SK-N-SH (cell line): ENCODE measurements at regions not wholly inside any gene's neighbourhood (a gene's known extent, or its start where the extent isn't known, plus 50 kb on each side); places are given as distances from the start of the nearest gene placed in this dataset.

ENCODE experiments used
- CTCF ChIA-PET: fragments of 300-600, 350-600 bp; formaldehyde crosslinking; extraction: SDS; loops from one replicate; lab custom pipeline; 2021; lab: Yijun Ruan, JAX
- POLR2A ChIA-PET: fragments of 350-600 bp; sonication (Branson Sonifier 250); formaldehyde crosslinking; extraction: SDS; loops from one replicate; lab custom pipeline; 2020; ENCODE audit warnings: antibody characterized with exemption, inconsistent platforms; lab: Yijun Ruan, JAX
- DNase-seq: peaks from one replicate; pipeline ENCODE4 v3.0.0; 2012
- H2AFZ ChIP-seq: fragments of 200-600 bp; sonication (generic); 2 replicates; pipeline ENCODE4 v1.8.1; 2016; ENCODE audit warnings: antibody characterized with exemption, mild to moderate bottlenecking, low read depth
- H3F3A ChIP-seq: fragments of 200-600 bp; sonication (generic); replicated peaks from 2 replicates; pipeline ENCODE3; 2016; ENCODE audit warnings: antibody characterized with exemption, mild to moderate bottlenecking; ENCODE audit not compliant: insufficient read depth
- H3K27ac ChIP-seq, 2 experiments: fragments of 200-500 bp in 1 of 2; fragments of 200-600 bp in 1 of 2; sonication (Bioruptor generic) in 1 of 2; sonication (generic), shearing (Covaris generic) in 1 of 2; 2 replicates each; pipeline versions ENCODE4 v1.5.1 to v1.6.1; 2014 to 2016; ENCODE audit warnings: low read depth in 2 of 2, inconsistent platforms in 1 of 2, low read length in 1 of 2, mild to moderate bottlenecking in 1 of 2, mixed read lengths in 1 of 2
- H3K27me3 ChIP-seq: fragments of 200-600 bp; sonication (generic), shearing (Covaris generic); 2 replicates; pipeline ENCODE4 v1.6.1; 2016; ENCODE audit warnings: mixed run types; ENCODE audit not compliant: insufficient read depth
- H3K36me3 ChIP-seq, 2 experiments: fragments of 200-500 bp in 1 of 2; fragments of 200-600 bp in 1 of 2; sonication (Bioruptor generic) in 1 of 2; sonication (generic) in 1 of 2; replicated peaks in 1 of 2; 2 replicates each; pipeline versions ENCODE3 to v1.5.1; 2014 to 2016; ENCODE audit warnings: low read length in 1 of 2, mild to moderate bottlenecking in 1 of 2; ENCODE audit not compliant: insufficient read depth in 2 of 2, control insufficient read depth in 1 of 2
- H3K4me1 ChIP-seq, 2 experiments: fragments of 200-500 bp in 1 of 2; fragments of 200-600 bp in 1 of 2; sonication (Bioruptor generic) in 1 of 2; sonication (generic), shearing (Covaris generic) in 1 of 2; 2 replicates each; pipeline versions ENCODE4 v1.5.1 to v1.6.1; 2014 to 2016; ENCODE audit warnings: low read depth in 1 of 2, low read length in 1 of 2, mixed run types in 1 of 2; ENCODE audit not compliant: insufficient read depth in 2 of 2, control insufficient read depth in 1 of 2
- H3K4me2 ChIP-seq: fragments of 200-600 bp; sonication (generic), shearing (Covaris generic); 2 replicates; pipeline ENCODE4 v1.6.1; 2017; ENCODE audit warnings: mixed run types
- H3K4me3 ChIP-seq, 2 experiments: fragments of 200-500 bp in 1 of 2; fragments of 200-600 bp in 1 of 2; sonication (Bioruptor generic) in 1 of 2; sonication (generic), shearing (Covaris generic) in 1 of 2; 2 replicates each; pipeline versions ENCODE4 v1.5.1 to v1.8.1; 2014 to 2016; ENCODE audit warnings: low read depth in 2 of 2, inconsistent platforms in 1 of 2, low read length in 1 of 2, mild to moderate bottlenecking in 1 of 2, mixed read lengths in 1 of 2, moderate library complexity in 1 of 2
- H3K79me2 ChIP-seq: fragments of 200-600 bp; sonication (generic); 2 replicates; pipeline ENCODE4 v1.8.1; 2017; ENCODE audit warnings: mild to moderate bottlenecking; ENCODE audit not compliant: insufficient read depth
- H3K9ac ChIP-seq: fragments of 200-600 bp; sonication (generic); 2 replicates; pipeline ENCODE4 v1.6.1; 2017; ENCODE audit warnings: mixed run types
- H3K9me2 ChIP-seq: fragments of 200-600 bp; sonication (generic); 2 replicates; pipeline ENCODE4 v1.6.1; 2017; ENCODE audit warnings: mixed run types
- H3K9me3 ChIP-seq: fragments of 200-600 bp; sonication (generic); 2 replicates; pipeline ENCODE4 v1.6.1; 2017; ENCODE audit warnings: mixed run types, mild to moderate bottlenecking, moderate library complexity
- H4K20me1 ChIP-seq: fragments of 200-600 bp; sonication (generic); 2 replicates; pipeline ENCODE4 v1.6.1; 2017; ENCODE audit warnings: mild to moderate bottlenecking, mixed run types; ENCODE audit not compliant: insufficient read depth
- ELF1 ChIP-seq: IDR thresholded peaks from 2 replicates; pipeline ENCODE4 v1.4.0; 2012
- EZH2phosphoT487 ChIP-seq: fragments of 200-600 bp; sonication (generic); IDR thresholded peaks from 2 replicates; pipeline ENCODE4 v1.6.1; 2017; ENCODE audit warnings: low read depth, mixed run types, mild to moderate bottlenecking, antibody characterized with exemption, moderate library complexity, borderline replicate concordance
- FOXJ3 ChIP-seq: sonication (generic); formaldehyde crosslinking; IDR thresholded peaks from 2 replicates; pipeline ENCODE4 v1.5.1; 2020; ENCODE audit warnings: mild to moderate bottlenecking, missing genetic modification reagents
- FOXM1 ChIP-seq: IDR thresholded peaks from 2 replicates; pipeline ENCODE4 v1.4.0; 2012; ENCODE audit warnings: low read depth, mild to moderate bottlenecking
- GABPA ChIP-seq: IDR thresholded peaks from 2 replicates; pipeline ENCODE4 v1.4.0; 2012; ENCODE audit warnings: low read depth, mild to moderate bottlenecking
- NRF1 ChIP-seq: IDR thresholded peaks from 2 replicates; pipeline ENCODE4 v1.6.1; 2012; ENCODE audit warnings: low read depth, mild to moderate bottlenecking, low read length
- POLR2AphosphoS5 ChIP-seq: IDR thresholded peaks from 2 replicates; pipeline ENCODE4 v1.6.1; 2012; ENCODE audit warnings: low read depth, low read length
- SIN3A ChIP-seq: IDR thresholded peaks from 2 replicates; pipeline ENCODE4 v1.6.1; 2012; ENCODE audit warnings: low read depth, mild to moderate bottlenecking, low read length, moderate library complexity, borderline replicate concordance
- TAF1 ChIP-seq: IDR thresholded peaks from 2 replicates; pipeline ENCODE4 v1.6.1; 2012; ENCODE audit warnings: low read depth, mild to moderate bottlenecking, low read length, moderate library complexity, borderline replicate concordance
- TCF12 ChIP-seq: IDR thresholded peaks from 2 replicates; pipeline ENCODE4 v1.4.0; 2012
- whole genome bisulfite sequencing: methylation state at CpG from one replicate; pipeline ENCODE4 v1.1.6; 2017; ENCODE audit warnings: low lambda C conversion rate; 5-methylcytosine and 5-hydroxymethylcytosine counted together
- TF ChIP-seq, protein P1 (sequence below): fragments of 150-350 bp; IDR thresholded peaks from 2 replicates; pipeline ENCODE4 v1.6.1; 2016; ENCODE audit warnings: mild to moderate bottlenecking, low read depth, low read length
- TF ChIP-seq, protein P2 (sequence below): IDR thresholded peaks from 2 replicates; pipeline ENCODE4 v1.4.0; 2012; ENCODE audit warnings: low read depth, borderline replicate concordance

- TF ChIP-seq, protein P1, sequence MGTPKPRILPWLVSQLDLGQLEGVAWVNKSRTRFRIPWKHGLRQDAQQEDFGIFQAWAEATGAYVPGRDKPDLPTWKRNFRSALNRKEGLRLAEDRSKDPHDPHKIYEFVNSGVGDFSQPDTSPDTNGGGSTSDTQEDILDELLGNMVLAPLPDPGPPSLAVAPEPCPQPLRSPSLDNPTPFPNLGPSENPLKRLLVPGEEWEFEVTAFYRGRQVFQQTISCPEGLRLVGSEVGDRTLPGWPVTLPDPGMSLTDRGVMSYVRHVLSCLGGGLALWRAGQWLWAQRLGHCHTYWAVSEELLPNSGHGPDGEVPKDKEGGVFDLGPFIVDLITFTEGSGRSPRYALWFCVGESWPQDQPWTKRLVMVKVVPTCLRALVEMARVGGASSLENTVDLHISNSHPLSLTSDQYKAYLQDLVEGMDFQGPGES, result no peak
- TF ChIP-seq GABPA, result no peak
- no peak for TF ChIP-seq TAF1
- TF ChIP-seq, protein P2, sequence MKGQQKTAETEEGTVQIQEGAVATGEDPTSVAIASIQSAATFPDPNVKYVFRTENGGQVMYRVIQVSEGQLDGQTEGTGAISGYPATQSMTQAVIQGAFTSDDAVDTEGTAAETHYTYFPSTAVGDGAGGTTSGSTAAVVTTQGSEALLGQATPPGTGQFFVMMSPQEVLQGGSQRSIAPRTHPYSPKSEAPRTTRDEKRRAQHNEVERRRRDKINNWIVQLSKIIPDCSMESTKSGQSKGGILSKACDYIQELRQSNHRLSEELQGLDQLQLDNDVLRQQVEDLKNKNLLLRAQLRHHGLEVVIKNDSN, result no peak
- no peak for TF ChIP-seq FOXM1
- no peak for TF ChIP-seq EZH2phosphoT487
- no peak for TF ChIP-seq ELF1
- no peak for TF ChIP-seq POLR2AphosphoS5
- no peak overlapping the region for H3K27ac ChIP-seq
- WGBS, result 78% methylated on average over 8 of the region's 8 CpGs
- DNase-seq, result no peak
- no peaks in the 10 kb centered on the region for H3K27me3 ChIP-seq
- no peaks in the 10 kb centered on the region for H3K79me2 ChIP-seq
- no peak overlapping the region for H3K4me3 ChIP-seq
- POLR2A ChIA-PET, result no interaction called here
- H2AFZ ChIP-seq, result no peak overlapping the region
- H3K9me3 ChIP-seq, result no peaks in the 10 kb centered on the region
- no peaks in the 10 kb centered on the region for H4K20me1 ChIP-seq
- no peak overlapping the region for H3K9ac ChIP-seq
- no peaks in the 10 kb centered on the region for H3K9me2 ChIP-seq
- CTCF ChIA-PET, result interaction anchor here (1.1 to 1.5 kb wide), 2 partner anchors 33 to 90 kb away, joined by 3 to 5 read pairs; no protein-coding TSS in a partner anchor
- H3F3A ChIP-seq, result no peaks in the 10 kb centered on the region
- no peaks in the 10 kb centered on the region; a peak in 1 of 4 replicates for H3K4me1 ChIP-seq
- H3K4me2 ChIP-seq, result no peak overlapping the region
- no peaks in the 10 kb centered on the region for H3K36me3 ChIP-seq
Measured at GRCh38 chr11:134958870-134959269, 546.8 kb upstream of the B3GAT1 start.

DNA sequence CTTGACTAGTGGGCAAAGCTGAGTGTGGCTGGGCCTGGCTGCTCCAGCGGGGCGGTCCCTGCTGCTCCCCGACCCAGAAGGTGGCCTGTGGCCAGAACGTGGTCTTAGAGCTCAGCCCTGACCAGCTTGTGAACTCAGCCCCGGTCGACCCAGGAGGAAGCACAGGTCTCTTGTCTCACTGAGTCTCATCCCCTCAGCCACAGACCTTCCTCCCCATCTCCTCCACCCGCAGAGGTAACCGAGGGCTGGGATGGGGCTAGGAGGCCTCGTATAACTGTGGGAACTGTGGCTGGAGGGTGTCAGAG, 546.2 kb upstream of the B3GAT1 start:
- Histone ChIP-seq H3K9me3 (no peaks in the 10 kb centered on the region), H3K79me2 (no peaks in the 10 kb centered on the region), H3K9ac (no peak overlapping the region), H4K20me1 (no peaks in the 10 kb centered on the region), H3K27me3 (no peaks in the 10 kb centered on the region), H3K4me2 (no peak overlapping the region), H2AFZ (no peak overlapping the region)
- DNase-seq, result no peak
- CTCF ChIA-PET, result interaction anchor here (1.5 kb wide), 1 partner anchor 90 kb away, joined by 5 read pairs; no protein-coding TSS in a partner anchor
- TF ChIP-seq FOXJ3 (CRISPR knock-in tag) (no peak), SIN3A (no peak), POLR2AphosphoS5 (no peak), TCF12 (no peak), NRF1 (no peak)
- TF ChIP-seq, all 33 proteins: peak for 0
- Histone ChIP-seq H3K9me2 (no peaks in the 10 kb centered on the region), H3K4me1 (no peaks in the 10 kb centered on the region), H3F3A (no peaks in the 10 kb centered on the region), H3K4me3 (no peak overlapping the region), H3K27ac (no peak overlapping the region), H3K36me3 (no peaks in the 10 kb centered on the region)
- WGBS, result 40% methylated on average over 3 of the region's 9 CpGs
- POLR2A ChIA-PET, result no interaction called here
